Brain microvascular endothelial cell (primary cell): ENCODE measurements at regions not wholly inside any gene's neighbourhood (a gene's known extent, or its start where the extent isn't known, plus 50 kb on each side); places are given as distances from the start of the nearest gene placed in this dataset.

Experiments
- DNase-seq: peaks from one replicate; pipeline ENCODE4 v3.0.0-alpha.2; 2020
- H3K27ac ChIP-seq: fragments of 250-450 bp; sonication (Bioruptor Pico); 2 replicates; pipeline ENCODE4 v1.5.1; 2020; ENCODE audit warnings: mild to moderate bottlenecking, moderate library complexity
- H3K27me3 ChIP-seq: fragments of 250-450 bp; sonication (Bioruptor Pico); replicated peaks from 2 replicates; pipeline ENCODE4 v1.5.1; 2020; ENCODE audit warnings: mild to moderate bottlenecking
- H3K36me3 ChIP-seq: fragments of 250-450 bp; sonication (Bioruptor Pico); replicated peaks from 2 replicates; pipeline ENCODE4 v1.5.1; 2020; ENCODE audit warnings: mild to moderate bottlenecking
- H3K4me3 ChIP-seq: 2 replicates; pipeline ENCODE4 v1.5.1; 2011; ENCODE audit warnings: low read depth, mild to moderate bottlenecking, control low read depth, low read length, moderate library complexity
- CTCF ChIP-seq: IDR thresholded peaks from 2 replicates; pipeline ENCODE4 v1.5.1; 2011; ENCODE audit warnings: low read depth, mild to moderate bottlenecking, moderate library complexity, low read length, control low read depth, inconsistent platforms; ENCODE audit errors: missing control alignments
- in situ Hi-C: cut with HindIII; loops from 2 replicates; pipeline ENCODE4 v1.10.0; 2017; ENCODE audit warnings: low sequenced_read_pairs, low pct_ligation_motif_present

DNA sequence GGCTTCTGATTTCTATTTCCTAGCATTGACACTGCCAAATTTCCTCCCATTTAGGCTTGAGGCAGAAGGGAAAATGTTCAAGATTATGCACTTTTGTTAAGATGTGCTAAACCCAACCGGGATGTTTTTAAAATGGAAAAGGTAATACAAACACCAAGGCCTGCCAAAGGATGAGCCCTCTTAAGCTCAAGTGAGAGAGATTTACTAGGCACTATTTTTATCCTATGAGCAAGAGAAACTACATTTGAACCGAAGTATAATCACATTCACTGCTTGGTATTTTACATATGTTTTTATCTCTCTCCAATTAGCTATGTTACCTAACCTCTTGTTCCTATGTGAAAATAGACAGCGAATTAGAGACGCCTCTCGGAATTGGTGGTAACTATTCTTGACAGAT lies 295.8 kb downstream of the GABRB3 start:
- TF ChIP-seq CTCF = no peak
- H3K4me3 ChIP-seq = no peak overlapping the region

GRCh38 chr15:26475554-26475953 lies 297.3 kb downstream of the GABRB3 start:
- in situ Hi-C loops = no loop called here
- Histone ChIP-seq H3K36me3 (no peaks in the 10 kb centered on the region), H3K27me3 (no peaks in the 10 kb centered on the region), H3K27ac (no peak overlapping the region), H3K4me3 (no peak overlapping the region)
- no peak for DNase-seq
- no peak for TF ChIP-seq CTCF

More for the DNA sequence above, 295.8 kb downstream of the GABRB3 start:
- no peaks in the 10 kb centered on the region for H3K27me3 ChIP-seq
- in situ Hi-C loops = no loop called here
- H3K36me3 ChIP-seq = no peaks in the 10 kb centered on the region
- DNase-seq = no peak
- H3K27ac ChIP-seq = no peak overlapping the region

DNA sequence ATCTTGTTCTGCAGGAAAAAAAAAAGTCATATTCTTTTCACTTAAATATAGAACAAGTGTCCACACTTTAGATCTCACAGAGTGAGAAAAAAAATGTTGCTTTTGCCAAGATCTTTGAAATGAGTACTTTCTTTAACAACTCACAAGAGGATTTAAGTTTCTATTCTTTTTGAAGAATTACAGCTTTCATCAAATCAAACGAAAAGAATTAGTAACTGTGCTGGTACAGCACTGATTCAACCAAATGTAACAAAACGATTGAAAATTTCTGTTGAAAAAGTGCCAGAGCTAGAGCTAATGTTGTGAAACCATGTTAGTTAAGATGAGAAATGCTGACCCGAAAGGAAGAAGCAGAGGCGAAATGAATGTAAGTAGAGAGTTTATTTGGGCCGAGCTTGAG lies 300.2 kb downstream of the GABRB3 start:
- in situ Hi-C loops = no loop called here
- DNase-seq = no peak
- Histone ChIP-seq H3K4me3 (no peak overlapping the region), H3K27ac (no peak overlapping the region), H3K36me3 (no peaks in the 10 kb centered on the region), H3K27me3 (no peaks in the 10 kb centered on the region)
- no peak for TF ChIP-seq CTCF

GRCh38 chr15:26461847-26462608 lies 310.8 kb downstream of the GABRB3 start:
- no peak for TF ChIP-seq CTCF
- no peaks in the 10 kb centered on the region for H3K36me3 ChIP-seq
- in situ Hi-C loops = no loop called here
- DNase-seq = no peak
- no peak overlapping the region for H3K4me3 ChIP-seq
- H3K27me3 ChIP-seq = no peaks in the 10 kb centered on the region
- no peak overlapping the region for H3K27ac ChIP-seq

DNA sequence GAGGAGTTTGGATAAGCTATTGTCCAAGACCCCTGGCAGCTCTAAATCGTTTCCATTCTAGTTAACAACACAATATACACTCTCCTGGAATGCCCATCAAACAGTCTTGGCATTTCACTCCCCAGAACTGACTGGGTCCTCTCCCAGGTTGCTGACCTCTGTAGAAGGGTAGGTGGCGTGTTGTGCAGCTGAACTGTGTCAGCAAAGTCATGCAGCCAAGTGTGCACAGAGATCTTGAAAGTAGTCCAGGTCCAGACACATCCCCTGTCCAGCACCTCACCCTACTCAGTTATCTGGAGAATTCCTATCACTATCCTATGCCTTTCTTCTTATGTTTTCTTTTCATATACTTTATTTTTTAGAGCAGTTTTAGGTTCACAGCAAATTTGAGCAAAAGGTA lies 312.7 kb downstream of the GABRB3 start:
- H3K4me3 ChIP-seq = no peak overlapping the region
- no peak for TF ChIP-seq CTCF
- no peaks in the 10 kb centered on the region for H3K36me3 ChIP-seq
- no peaks in the 10 kb centered on the region for H3K27me3 ChIP-seq
- no peak overlapping the region for H3K27ac ChIP-seq
- DNase-seq = no peak
- in situ Hi-C loops = no loop called here

DNA sequence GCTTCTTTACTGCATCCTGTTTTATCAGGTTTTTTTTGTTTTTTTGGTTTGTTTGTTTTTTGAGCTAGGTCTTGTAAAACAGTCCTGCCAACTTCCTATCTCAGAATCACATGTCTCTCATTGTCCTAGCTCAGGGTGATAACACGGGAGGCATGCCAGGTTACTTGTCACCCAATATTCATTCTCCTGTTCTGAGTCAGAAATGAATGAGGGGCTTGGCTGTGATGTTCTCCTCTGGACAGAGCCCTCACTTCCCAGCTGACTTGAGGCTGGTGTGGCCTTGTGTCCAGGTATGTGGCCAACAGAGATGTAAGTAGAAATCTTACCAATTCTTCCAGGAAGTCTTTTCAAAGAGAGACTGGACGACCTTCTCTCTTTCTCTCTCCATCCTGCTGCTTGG lies 317.0 kb downstream of the GABRB3 start:
- in situ Hi-C loops = no loop called here
- no peak overlapping the region for H3K4me3 ChIP-seq

More for the DNA sequence above, 317.0 kb downstream of the GABRB3 start:
- Histone ChIP-seq H3K27me3 (no peaks in the 10 kb centered on the region), H3K27ac (no peak overlapping the region), H3K36me3 (no peaks in the 10 kb centered on the region)
- no peak for DNase-seq
- TF ChIP-seq CTCF = no peak
